GM12891 (cell line): ENCODE measurements at regions not wholly inside any gene's neighbourhood (a gene's known extent, or its start where the extent isn't known, plus 50 kb on each side); places are given as distances from the start of the nearest gene placed in this dataset.
"Not testable (repeated sequence)": the region's sequence is repeated elsewhere in the genome, so short reads cannot be mapped to it uniquely, and the experiment has no call there.

Source experiments
- DNase-seq: peaks from one replicate; pipeline ENCODE4 v3.0.0; 2011; ENCODE audit warnings: low spot score; ENCODE audit not compliant: insufficient read length
- FAIRE-seq: peaks from 2 replicates; lab custom pipeline; 2011; peaks lifted over from hg19 to GRCh38; lab: Jason Lieb, UNC
- PAX5 ChIP-seq: IDR thresholded peaks from 2 replicates; pipeline ENCODE4 v1.6.1; 2011; ENCODE audit warnings: low read length, moderate library complexity, mild to moderate bottlenecking; ENCODE audit not compliant: insufficient read depth, severe bottlenecking
- POLR2A ChIP-seq: IDR thresholded peaks from 2 replicates; pipeline ENCODE4 v1.6.1; 2011; ENCODE audit warnings: low read depth, low read length, control low read depth
- POLR2AphosphoS5 ChIP-seq: IDR thresholded peaks from 2 replicates; pipeline ENCODE4 v1.6.1; 2011; ENCODE audit warnings: low read depth, low read length, control low read depth
- POU2F2 ChIP-seq: IDR thresholded peaks from 2 replicates; pipeline ENCODE4 v1.6.1; 2011; ENCODE audit warnings: low read depth, mild to moderate bottlenecking, control low read depth, low read length, moderate library complexity
- SPI1 ChIP-seq: IDR thresholded peaks from 2 replicates; pipeline ENCODE4 v1.6.1; 2011; ENCODE audit warnings: low read depth, low read length, control low read depth
- TAF1 ChIP-seq: IDR thresholded peaks from 2 replicates; pipeline ENCODE4 v1.6.1; 2011; ENCODE audit warnings: low read depth, low read length, control low read depth

DNA sequence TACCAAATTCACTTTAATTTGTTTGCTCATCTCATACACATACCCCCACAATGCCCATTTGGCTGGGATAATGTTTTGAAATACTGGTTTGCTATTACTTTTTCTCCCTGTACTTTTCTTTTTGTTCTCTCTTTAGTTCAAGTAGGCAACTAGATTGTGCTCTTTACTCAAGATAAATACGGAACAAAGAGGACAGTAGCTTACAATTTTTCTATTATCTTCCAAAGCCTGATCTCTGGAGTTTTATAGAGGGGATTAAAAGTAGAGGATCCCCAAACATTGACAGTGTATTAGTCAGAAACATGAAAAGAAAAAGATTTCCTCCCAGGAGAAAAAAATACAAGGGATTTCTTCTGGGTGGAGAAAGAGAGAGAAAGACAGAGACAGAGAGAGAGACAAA, 102.1 kb upstream of the FSCB start:
- TF ChIP-seq SPI1 (no peak), POLR2A (no peak), PAX5 (no peak), POLR2AphosphoS5 (no peak), TAF1 (no peak), POU2F2 (no peak)
- no peak for FAIRE-seq
- DNase-seq = no peak

GRCh38 chr14:44607701-44608100, 100.6 kb upstream of the FSCB start:
- TF ChIP-seq SPI1 (no peak), TAF1 (no peak), POU2F2 (no peak), POLR2AphosphoS5 (no peak), PAX5 (no peak), POLR2A (no peak)
- no peak for DNase-seq
- FAIRE-seq = no peak

DNA sequence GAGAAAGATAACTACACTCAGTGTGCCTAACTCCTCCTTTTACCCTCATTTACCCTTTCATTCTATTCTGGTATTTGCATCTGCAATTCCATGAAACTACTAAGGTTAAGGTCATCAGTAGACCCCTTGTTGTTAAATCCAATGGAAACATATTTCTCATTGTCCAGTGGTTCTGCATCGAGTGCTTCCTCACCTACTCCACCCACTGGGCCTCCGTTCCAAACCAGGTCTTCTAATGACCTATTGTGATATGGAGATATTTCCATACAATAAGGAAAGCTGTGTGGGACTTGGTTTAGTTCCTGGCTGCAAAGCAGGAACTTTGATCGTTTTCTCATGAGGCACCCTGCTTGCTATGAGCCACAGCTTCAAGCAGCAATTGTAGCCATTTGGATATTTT, 99.5 kb upstream of the FSCB start:
- FAIRE-seq = no peak
- no peak for DNase-seq
- TF ChIP-seq POU2F2 (no peak), TAF1 (no peak), PAX5 (no peak), POLR2AphosphoS5 (no peak), SPI1 (no peak), POLR2A (no peak)

- not testable (repeated sequence) for FAIRE-seq, DNase-seq
Measured at GRCh38 chr14:44601266-44601665, 94.2 kb upstream of the FSCB start.

GRCh38 chr14:44589180-44589579, 82.1 kb upstream of the FSCB start:
- DNase-seq = no peak
- no peak for FAIRE-seq
- no peak for TF ChIP-seq SPI1
- TF ChIP-seq POU2F2 = no peak
- TF ChIP-seq POLR2A = no peak
- no peak for TF ChIP-seq PAX5
- TF ChIP-seq POLR2AphosphoS5 = no peak
- TF ChIP-seq TAF1 = no peak

DNA sequence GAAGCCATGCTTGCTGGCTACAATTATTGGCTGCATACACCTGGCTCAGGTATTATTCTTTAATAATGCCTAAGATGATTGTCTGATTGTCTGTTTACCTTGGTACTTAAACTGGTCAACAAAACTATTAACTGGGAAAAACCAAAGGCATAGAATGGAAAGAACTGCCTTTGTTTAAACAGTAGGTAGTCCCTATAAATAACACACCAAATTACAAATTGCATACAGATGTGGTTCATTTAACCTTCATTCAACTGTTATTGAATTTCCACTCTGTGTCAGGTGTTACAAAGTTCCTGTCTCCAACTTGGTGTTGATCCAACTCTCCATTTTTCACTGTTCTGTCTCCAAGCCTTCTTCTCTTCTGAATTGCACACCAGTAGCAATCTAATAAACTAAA, 79.8 kb upstream of the FSCB start:
- DNase-seq (no peak), FAIRE-seq (no peak)
- TF ChIP-seq PAX5 (no peak), SPI1 (no peak), POU2F2 (no peak), POLR2A (no peak), TAF1 (no peak), POLR2AphosphoS5 (no peak)

- FAIRE-seq (no peak), DNase-seq (no peak)
- no peak for TF ChIP-seq POLR2AphosphoS5
- TF ChIP-seq PAX5 = no peak
- TF ChIP-seq POLR2A = no peak
- TF ChIP-seq SPI1 = no peak
- no peak for TF ChIP-seq TAF1
- no peak for TF ChIP-seq POU2F2
Measured at GRCh38 chr14:44576356-44576755, 69.3 kb upstream of the FSCB start.

- TF ChIP-seq TAF1 (no peak), POLR2A (no peak), PAX5 (no peak)
- no peak for DNase-seq
- no peak for FAIRE-seq
Measured at GRCh38 chr14:44567997-44568396, 60.9 kb upstream of the FSCB start.

DNA sequence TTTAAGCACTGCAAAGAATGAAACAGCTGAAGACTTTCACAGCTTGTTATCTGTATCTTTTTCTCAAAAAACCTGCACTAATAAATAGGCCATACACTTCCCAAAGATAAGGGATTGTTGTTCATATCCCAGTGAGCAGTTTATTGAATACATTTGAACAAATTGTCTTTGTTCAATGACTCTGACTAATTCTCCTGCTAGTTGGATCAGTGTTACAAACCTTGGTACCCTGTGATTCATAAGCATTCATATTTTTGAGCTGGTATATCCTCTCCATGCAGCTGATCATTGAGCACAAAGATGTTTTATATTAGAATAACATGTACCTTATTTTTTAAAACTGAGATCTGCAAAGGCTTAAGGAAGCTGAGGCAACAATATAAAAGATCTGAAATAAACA, 58.9 kb upstream of the FSCB start:
- FAIRE-seq (no peak), DNase-seq (no peak)
- TF ChIP-seq PAX5 = no peak
- no peak for TF ChIP-seq POLR2A
- TF ChIP-seq POU2F2 = no peak
- no peak for TF ChIP-seq SPI1
- no peak for TF ChIP-seq TAF1
- TF ChIP-seq POLR2AphosphoS5 = no peak

DNA sequence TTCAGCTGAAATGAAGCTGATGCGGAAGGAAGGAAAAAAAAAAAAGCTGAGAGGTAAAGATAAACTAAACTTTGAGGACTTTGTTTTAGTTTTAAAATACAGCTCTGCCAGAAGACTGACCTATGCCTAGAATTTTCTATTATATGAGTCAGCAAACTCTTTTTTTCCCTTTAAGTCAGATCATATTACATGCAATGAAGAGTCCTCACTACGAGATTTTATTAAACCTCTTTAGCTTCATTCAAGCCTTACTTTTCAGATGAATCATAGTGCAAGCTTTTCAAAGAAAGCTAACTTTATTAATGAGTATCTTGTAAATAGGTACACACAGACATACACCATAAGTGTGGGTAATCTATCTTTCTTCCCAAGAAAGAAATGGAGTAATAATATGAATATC, 57.8 kb upstream of the FSCB start:
- TF ChIP-seq PAX5 = no peak
- no peak for TF ChIP-seq TAF1
- no peak for TF ChIP-seq POLR2AphosphoS5
- TF ChIP-seq POLR2A = no peak
- no peak for TF ChIP-seq SPI1
- TF ChIP-seq POU2F2 = no peak
- FAIRE-seq = no peak
- DNase-seq = no peak
